ENCODE measurements at regions not wholly inside any gene's neighbourhood (a gene's known extent, or its start where the extent isn't known, plus 50 kb on each side); places are given as distances from the start of the nearest gene placed in this dataset.

- TF ChIP-seq, protein P1, sequence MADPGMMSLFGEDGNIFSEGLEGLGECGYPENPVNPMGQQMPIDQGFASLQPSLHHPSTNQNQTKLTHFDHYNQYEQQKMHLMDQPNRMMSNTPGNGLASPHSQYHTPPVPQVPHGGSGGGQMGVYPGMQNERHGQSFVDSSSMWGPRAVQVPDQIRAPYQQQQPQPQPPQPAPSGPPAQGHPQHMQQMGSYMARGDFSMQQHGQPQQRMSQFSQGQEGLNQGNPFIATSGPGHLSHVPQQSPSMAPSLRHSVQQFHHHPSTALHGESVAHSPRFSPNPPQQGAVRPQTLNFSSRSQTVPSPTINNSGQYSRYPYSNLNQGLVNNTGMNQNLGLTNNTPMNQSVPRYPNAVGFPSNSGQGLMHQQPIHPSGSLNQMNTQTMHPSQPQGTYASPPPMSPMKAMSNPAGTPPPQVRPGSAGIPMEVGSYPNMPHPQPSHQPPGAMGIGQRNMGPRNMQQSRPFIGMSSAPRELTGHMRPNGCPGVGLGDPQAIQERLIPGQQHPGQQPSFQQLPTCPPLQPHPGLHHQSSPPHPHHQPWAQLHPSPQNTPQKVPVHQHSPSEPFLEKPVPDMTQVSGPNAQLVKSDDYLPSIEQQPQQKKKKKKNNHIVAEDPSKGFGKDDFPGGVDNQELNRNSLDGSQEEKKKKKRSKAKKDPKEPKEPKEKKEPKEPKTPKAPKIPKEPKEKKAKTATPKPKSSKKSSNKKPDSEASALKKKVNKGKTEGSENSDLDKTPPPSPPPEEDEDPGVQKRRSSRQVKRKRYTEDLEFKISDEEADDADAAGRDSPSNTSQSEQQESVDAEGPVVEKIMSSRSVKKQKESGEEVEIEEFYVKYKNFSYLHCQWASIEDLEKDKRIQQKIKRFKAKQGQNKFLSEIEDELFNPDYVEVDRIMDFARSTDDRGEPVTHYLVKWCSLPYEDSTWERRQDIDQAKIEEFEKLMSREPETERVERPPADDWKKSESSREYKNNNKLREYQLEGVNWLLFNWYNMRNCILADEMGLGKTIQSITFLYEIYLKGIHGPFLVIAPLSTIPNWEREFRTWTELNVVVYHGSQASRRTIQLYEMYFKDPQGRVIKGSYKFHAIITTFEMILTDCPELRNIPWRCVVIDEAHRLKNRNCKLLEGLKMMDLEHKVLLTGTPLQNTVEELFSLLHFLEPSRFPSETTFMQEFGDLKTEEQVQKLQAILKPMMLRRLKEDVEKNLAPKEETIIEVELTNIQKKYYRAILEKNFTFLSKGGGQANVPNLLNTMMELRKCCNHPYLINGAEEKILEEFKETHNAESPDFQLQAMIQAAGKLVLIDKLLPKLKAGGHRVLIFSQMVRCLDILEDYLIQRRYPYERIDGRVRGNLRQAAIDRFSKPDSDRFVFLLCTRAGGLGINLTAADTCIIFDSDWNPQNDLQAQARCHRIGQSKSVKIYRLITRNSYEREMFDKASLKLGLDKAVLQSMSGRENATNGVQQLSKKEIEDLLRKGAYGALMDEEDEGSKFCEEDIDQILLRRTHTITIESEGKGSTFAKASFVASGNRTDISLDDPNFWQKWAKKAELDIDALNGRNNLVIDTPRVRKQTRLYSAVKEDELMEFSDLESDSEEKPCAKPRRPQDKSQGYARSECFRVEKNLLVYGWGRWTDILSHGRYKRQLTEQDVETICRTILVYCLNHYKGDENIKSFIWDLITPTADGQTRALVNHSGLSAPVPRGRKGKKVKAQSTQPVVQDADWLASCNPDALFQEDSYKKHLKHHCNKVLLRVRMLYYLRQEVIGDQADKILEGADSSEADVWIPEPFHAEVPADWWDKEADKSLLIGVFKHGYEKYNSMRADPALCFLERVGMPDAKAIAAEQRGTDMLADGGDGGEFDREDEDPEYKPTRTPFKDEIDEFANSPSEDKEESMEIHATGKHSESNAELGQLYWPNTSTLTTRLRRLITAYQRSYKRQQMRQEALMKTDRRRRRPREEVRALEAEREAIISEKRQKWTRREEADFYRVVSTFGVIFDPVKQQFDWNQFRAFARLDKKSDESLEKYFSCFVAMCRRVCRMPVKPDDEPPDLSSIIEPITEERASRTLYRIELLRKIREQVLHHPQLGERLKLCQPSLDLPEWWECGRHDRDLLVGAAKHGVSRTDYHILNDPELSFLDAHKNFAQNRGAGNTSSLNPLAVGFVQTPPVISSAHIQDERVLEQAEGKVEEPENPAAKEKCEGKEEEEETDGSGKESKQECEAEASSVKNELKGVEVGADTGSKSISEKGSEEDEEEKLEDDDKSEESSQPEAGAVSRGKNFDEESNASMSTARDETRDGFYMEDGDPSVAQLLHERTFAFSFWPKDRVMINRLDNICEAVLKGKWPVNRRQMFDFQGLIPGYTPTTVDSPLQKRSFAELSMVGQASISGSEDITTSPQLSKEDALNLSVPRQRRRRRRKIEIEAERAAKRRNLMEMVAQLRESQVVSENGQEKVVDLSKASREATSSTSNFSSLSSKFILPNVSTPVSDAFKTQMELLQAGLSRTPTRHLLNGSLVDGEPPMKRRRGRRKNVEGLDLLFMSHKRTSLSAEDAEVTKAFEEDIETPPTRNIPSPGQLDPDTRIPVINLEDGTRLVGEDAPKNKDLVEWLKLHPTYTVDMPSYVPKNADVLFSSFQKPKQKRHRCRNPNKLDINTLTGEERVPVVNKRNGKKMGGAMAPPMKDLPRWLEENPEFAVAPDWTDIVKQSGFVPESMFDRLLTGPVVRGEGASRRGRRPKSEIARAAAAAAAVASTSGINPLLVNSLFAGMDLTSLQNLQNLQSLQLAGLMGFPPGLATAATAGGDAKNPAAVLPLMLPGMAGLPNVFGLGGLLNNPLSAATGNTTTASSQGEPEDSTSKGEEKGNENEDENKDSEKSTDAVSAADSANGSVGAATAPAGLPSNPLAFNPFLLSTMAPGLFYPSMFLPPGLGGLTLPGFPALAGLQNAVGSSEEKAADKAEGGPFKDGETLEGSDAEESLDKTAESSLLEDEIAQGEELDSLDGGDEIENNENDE (IDR thresholded peaks at IDR 0.05; ENCODE audit: insufficient replicate concordance, low read length) = no peak
- TF ChIP-seq YY1 (IDR thresholded peaks at IDR 0.05; ENCODE audit: low read depth, low read length) (no peak), KDM4A (IDR thresholded peaks at IDR 0.05; ENCODE audit: low read depth, low read length, severe bottlenecking) (no peak), TAF7 (optimal IDR thresholded peaks at IDR 0.05; ENCODE audit: borderline replicate concordance, low read depth, low read length) (no peak)
- TF ChIP-seq, protein P2, sequence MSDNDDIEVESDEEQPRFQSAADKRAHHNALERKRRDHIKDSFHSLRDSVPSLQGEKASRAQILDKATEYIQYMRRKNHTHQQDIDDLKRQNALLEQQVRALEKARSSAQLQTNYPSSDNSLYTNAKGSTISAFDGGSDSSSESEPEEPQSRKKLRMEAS (IDR thresholded peaks at IDR 0.05) = no peak
Measured at GRCh38 chr3:116940719-116941118, 231.1 kb downstream of the TUSC7 start (continued).
